ENCODE measurements at regions not wholly inside any gene's neighbourhood (a gene's known extent, or its start where the extent isn't known, plus 50 kb on each side); places are given as distances from the start of the nearest gene placed in this dataset.

- TF ChIP-seq, protein P1, sequence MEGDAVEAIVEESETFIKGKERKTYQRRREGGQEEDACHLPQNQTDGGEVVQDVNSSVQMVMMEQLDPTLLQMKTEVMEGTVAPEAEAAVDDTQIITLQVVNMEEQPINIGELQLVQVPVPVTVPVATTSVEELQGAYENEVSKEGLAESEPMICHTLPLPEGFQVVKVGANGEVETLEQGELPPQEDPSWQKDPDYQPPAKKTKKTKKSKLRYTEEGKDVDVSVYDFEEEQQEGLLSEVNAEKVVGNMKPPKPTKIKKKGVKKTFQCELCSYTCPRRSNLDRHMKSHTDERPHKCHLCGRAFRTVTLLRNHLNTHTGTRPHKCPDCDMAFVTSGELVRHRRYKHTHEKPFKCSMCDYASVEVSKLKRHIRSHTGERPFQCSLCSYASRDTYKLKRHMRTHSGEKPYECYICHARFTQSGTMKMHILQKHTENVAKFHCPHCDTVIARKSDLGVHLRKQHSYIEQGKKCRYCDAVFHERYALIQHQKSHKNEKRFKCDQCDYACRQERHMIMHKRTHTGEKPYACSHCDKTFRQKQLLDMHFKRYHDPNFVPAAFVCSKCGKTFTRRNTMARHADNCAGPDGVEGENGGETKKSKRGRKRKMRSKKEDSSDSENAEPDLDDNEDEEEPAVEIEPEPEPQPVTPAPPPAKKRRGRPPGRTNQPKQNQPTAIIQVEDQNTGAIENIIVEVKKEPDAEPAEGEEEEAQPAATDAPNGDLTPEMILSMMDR (conservative IDR thresholded peaks at IDR 0.05; ENCODE audit: low read depth, low read length): no peak
- TF ChIP-seq EZH2phosphoT487 (IDR thresholded peaks at IDR 0.05; ENCODE audit: borderline replicate concordance, low read length): no peak
Measured at GRCh38 chr18:38350141-38350540, 784.5 kb upstream of the CELF4 start.
